ENCODE measurements at regions not wholly inside any gene's neighbourhood (a gene's known extent, or its start where the extent isn't known, plus 50 kb on each side); places are given as distances from the start of the nearest gene placed in this dataset.

DNA sequence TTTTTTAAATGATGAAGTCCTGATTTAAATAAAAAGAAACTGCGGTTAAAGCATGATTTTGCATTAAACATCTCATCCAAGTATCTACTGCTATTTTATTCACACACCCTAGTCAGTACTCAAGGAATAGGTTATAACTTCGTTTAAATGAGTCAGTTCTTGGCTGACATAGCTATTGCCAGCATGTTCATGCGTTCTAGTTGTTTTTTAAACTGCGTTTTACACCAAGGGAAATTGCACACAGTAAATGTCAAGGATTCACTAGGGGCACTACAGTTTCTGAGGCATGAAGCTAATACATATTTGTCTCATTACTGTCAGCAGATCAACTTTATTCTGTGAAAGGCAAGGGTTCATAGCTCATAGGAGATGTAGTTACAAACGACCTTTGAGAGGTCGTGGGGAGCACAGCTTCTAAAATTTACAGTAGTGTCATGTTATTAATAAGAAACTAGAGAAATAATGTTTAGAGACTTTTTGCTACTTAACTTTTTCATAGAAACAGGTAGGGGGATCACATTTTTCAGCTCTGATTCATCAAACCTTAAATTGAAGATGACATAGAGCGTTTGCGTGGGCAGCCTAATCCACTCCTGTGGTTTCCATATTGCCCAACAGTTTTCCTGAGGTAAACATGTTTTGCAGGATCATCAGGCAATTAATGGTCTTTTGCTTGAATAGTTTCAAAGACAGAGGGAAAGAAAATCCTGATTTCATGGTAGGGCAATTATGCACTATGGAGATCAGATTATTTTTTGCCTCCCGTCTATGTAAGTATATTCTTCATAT, 2222.7 kb upstream of the WWC1 start:
- no peak for DNase-seq (ENCODE audit: extremely low read depth, low read depth)
- TF ChIP-seq CTCF (IDR thresholded peaks at IDR 0.05; ENCODE audit: low read depth, low read length, missing control alignments) = no peak
- H3K4me3 ChIP-seq (replicated peaks; ENCODE audit: low read depth, low read length) = no peak overlapping the region

DNA sequence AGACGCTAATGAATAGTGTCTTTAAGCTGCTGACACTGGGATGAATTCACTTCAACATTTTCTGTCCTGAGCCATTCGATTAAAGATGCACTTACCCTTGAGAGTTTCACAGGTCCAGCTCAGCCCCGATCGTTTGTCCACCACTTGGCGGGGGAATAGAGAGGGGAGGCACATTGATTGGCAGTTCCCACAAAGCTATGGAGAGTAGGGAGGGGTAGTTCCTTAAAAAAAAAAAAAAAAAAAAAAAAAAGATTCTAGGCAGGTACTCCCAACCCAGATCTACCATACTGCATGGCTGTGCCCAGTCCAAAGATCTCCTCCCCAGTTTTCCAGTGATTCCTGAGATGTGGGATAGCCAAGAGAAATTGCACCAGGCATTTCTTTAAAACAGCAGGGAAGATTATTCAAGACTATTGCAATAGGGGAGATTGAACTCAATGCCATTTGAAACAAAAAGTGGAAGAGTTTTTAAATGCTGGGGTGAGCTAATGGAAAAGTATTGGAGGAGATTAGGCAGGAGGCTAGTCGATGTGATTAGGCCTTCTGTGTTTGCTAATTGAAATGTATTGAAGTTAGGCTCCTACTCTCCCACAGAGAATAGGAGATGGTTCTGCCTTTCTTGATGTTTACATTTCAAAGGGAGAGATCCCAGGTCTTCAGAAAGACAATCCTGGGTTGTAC, 2217.4 kb upstream of the WWC1 start:
- H3K4me3 ChIP-seq (replicated peaks; ENCODE audit: low read depth, low read length) = no peak overlapping the region
- no peak for TF ChIP-seq CTCF (IDR thresholded peaks at IDR 0.05; ENCODE audit: low read depth, low read length, missing control alignments)
- DNase-seq (ENCODE audit: extremely low read depth, low read depth) = no peak

- DNase-seq (ENCODE audit: extremely low read depth, low read depth) = no peak
- no peak for TF ChIP-seq CTCF (IDR thresholded peaks at IDR 0.05; ENCODE audit: low read depth, low read length, missing control alignments)
- H3K4me3 ChIP-seq (replicated peaks; ENCODE audit: low read depth, low read length) = no peak overlapping the region
Measured at GRCh38 chr5:166074582-166075481, 2216.6 kb upstream of the WWC1 start.

GRCh38 chr5:166083183-166083959, 2208.1 kb upstream of the WWC1 start:
- DNase-seq (ENCODE audit: extremely low read depth, low read depth) = no peak
- TF ChIP-seq CTCF (IDR thresholded peaks at IDR 0.05; ENCODE audit: low read depth, low read length, missing control alignments) = no peak
- H3K4me3 ChIP-seq (replicated peaks; ENCODE audit: low read depth, low read length) = no peak overlapping the region

- no peak for DNase-seq (ENCODE audit: extremely low read depth, low read depth)
- H3K4me3 ChIP-seq (replicated peaks; ENCODE audit: low read depth, low read length) = no peak overlapping the region
- TF ChIP-seq CTCF (IDR thresholded peaks at IDR 0.05; ENCODE audit: low read depth, low read length, missing control alignments) = no peak
Measured at GRCh38 chr5:166086568-166086967, 2204.9 kb upstream of the WWC1 start.
